ENCODE measurements at regions not wholly inside any gene's neighbourhood (a gene's known extent, or its start where the extent isn't known, plus 50 kb on each side); places are given as distances from the start of the nearest gene placed in this dataset.
"Not testable (repeated sequence)": the region's sequence is repeated elsewhere in the genome, so short reads cannot be mapped to it uniquely, and the experiment has no call there.

- DNase-seq (ENCODE audit: low read depth, low spot score), result no peak
Measured at GRCh38 chr18:1663879-1664705, 759.4 kb downstream of the ADCYAP1 start.

GRCh38 chr18:1665079-1665478, 760.4 kb downstream of the ADCYAP1 start:
- no peak for DNase-seq (ENCODE audit: low read depth, low spot score)

- DNase-seq (ENCODE audit: low read depth, low spot score), result no peak
Measured at GRCh38 chr18:1668279-1668678, 763.6 kb downstream of the ADCYAP1 start.

- not testable (repeated sequence) for DNase-seq (ENCODE audit: low read depth, low spot score)
Measured at GRCh38 chr18:1671710-1672109, 767.0 kb downstream of the ADCYAP1 start.

GRCh38 chr18:1676387-1676786, 771.7 kb downstream of the ADCYAP1 start:
- no peak for DNase-seq (ENCODE audit: low read depth, low spot score)

- no peak for DNase-seq (ENCODE audit: low read depth, low spot score)
Measured at GRCh38 chr18:1680108-1680507, 775.4 kb downstream of the ADCYAP1 start.

- DNase-seq (ENCODE audit: low read depth, low spot score), result no peak
Measured at GRCh38 chr18:1691863-1692262, 787.2 kb downstream of the ADCYAP1 start.

DNA sequence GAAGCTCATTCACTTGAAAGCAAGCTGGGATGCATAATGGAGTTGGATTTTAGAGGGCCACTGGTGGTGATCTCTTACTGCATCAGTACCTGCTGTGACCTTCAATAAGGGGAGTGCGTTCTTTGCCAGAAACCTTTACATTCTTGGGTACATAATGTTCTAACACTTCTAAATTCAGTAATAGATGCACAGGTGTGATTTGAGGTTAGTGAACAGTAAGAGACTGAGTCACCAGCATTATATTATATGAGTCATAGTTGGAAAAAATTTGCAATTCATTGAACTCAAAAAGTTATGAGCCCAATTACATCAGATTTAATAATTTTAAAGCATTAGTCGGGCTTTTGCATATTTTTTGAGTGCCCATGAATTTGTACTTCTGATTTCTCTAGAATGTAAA, 803.3 kb downstream of the ADCYAP1 start:
- no peak for DNase-seq (ENCODE audit: low read depth, low spot score)

- no peak for DNase-seq (ENCODE audit: low read depth, low spot score)
Measured at GRCh38 chr18:1710114-1710513, 805.4 kb downstream of the ADCYAP1 start.

GRCh38 chr18:1732143-1732542, 827.5 kb downstream of the ADCYAP1 start:
- DNase-seq (ENCODE audit: low read depth, low spot score), result no peak

- no peak for DNase-seq (ENCODE audit: low read depth, low spot score)
Measured at GRCh38 chr18:1746131-1746530, 825.2 kb downstream of the METTL4 start.

DNA sequence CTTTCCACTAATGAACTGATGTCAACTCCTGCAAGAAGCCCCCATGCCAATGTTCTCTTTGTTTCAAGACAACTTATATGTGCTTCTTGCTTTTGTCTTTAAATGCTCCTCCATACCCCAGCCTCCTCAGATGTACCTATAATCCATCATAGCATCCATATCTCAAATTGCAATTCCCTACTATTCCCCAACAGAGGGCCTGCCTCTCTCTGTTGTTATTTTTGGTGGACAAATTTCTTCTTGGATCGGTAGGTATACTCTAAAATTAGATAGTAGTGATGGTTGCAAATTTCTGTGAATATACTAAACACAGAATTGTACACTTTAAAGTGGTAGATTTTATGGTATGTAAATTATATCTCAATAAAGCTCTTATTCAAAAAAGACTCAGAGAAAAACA, 820.1 kb downstream of the METTL4 start:
- no peak for DNase-seq (ENCODE audit: low read depth, low spot score)

DNA sequence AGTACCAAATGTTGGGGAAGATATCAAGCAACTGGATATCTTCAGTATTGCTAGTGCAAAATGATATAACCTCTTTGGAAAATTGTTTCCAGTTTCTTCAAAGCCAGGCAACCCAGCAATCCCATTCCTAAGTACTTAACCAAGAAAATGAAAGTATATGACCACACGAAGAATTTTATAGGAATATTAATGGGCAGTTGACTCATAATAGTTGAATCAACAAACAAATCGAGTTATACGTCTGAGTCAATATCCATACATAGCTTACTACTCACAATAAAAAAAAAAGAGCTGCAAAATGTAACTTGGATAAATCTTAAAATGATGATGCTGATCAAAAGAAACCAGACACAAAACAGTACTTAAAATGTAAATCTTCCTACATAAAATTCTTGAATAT, 810.4 kb downstream of the METTL4 start:
- no peak for DNase-seq (ENCODE audit: low read depth, low spot score)

- DNase-seq (ENCODE audit: low read depth, low spot score), result no peak
Measured at GRCh38 chr18:1774261-1774660, 797.0 kb downstream of the METTL4 start.

GRCh38 chr18:1777843-1778242, 793.5 kb downstream of the METTL4 start:
- DNase-seq (ENCODE audit: low read depth, low spot score), result no peak

DNA sequence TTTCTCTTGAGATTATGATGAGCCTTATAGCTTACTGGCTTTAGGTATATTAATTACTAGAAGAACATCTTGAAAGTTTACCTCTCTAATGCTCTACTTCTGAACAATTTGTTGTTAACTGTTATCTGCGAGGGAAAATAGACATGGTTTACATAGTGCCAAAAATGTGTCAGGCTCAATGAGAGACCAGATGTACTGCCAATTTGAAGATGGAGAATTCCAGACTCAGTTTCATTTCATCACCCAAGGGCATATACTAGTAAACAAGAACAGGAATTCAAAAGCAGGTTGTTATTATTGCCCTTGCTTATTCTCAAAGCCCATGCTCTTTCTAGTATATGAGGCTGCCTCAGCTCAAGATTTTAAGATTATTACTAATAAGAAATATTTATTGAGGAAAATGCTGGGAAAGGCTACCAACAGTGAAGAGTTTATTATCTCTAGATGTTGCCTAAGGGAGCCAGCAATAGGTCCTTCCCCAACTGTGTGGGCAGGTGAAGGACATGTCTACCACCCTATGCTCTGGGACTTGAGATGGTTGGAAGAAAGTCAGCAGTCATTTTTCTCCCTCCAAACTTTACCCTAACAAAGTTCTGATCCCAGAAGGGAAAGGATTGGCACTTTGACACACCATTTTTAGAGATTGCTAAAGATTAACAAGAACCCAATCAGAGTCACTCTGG, 792.7 kb downstream of the METTL4 start:
- no peak for DNase-seq (ENCODE audit: low read depth, low spot score)

GRCh38 chr18:1779587-1779986, 791.7 kb downstream of the METTL4 start:
- no peak for DNase-seq (ENCODE audit: low read depth, low spot score)

DNA sequence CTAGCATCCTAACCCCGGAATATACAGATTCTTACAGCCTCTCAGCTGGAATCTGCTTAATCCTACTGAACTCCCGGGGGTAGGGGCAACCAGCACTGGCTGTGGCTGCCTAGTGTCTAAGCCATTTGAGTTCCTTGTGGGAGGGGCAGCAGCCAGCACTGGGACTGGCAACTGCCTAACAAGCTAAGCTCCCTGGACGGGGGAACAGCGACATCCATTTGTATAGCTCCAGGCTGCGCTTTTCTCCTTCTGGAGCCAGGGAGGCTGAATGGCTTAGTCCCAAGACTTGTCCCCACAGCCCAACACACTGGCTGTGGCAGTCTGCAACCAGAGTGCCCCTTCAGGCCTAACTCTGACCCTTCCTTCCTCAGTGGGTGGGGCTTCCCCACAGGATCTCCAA, 787.2 kb downstream of the METTL4 start:
- DNase-seq (ENCODE audit: low read depth, low spot score), result no peak

DNA sequence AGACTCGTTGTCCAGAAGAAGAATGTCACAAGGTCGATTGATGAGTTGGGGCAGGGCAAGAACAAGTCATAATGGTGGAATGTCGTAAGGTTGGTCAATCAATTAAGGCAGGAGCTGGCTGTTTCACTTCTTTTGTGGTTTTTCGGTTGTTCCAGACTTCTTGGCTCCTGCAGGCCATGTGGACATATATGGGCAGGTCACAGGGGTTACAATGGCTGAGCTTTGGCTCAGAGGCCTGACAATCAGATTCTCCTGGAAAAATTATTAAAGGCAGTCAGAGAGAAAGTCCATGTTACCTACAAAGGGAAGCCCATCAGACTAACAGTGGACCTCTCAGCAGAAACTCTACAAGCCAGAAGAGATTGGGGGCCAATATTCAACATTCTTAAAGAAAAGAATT, 785.3 kb downstream of the METTL4 start:
- not testable (repeated sequence) for DNase-seq (ENCODE audit: low read depth, low spot score)

DNA sequence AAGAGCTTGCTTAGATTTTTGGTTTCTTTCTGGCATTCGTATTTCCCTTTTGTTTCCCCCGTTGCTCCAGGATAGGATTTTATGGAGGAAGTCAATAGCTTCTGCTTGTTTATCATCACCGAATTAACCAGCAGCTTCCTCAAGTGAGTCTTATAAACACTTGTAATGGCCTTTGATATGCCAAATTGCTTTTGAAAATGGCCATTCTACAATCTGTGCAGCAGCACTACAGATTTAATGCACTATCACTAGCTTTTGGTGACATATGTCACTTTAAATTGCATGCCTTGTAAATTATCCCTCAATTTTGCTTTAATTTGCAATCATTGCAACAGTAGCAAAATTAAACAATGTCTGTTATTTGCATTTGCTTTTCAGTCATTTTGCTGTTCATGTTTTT, 774.7 kb downstream of the METTL4 start:
- no peak for DNase-seq (ENCODE audit: low read depth, low spot score)

- DNase-seq (ENCODE audit: low read depth, low spot score), result no peak
Measured at GRCh38 chr18:1797235-1797634, 774.1 kb downstream of the METTL4 start.

DNA sequence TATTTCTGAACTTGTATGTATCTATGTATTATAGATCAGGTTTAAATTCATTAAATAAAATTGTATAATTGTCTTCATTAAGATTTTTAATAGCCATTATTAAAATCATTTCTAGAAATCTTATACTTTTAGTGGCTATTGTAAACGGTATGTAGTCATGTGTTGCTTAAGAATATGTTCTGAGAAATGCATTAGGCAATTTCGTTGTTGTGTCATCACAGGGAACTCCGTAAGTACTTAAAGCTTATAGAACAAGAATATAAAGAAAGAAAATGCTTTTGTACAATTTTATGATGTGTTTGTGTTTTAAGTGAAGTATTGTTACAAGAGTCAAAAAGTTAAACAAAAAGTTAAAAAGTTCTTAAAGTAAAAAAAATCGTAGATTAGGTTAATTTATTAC, 765.8 kb downstream of the METTL4 start:
- DNase-seq (ENCODE audit: low read depth, low spot score), result no peak

All from activated CD4-positive, CD25-positive, alpha-beta regulatory T cell treated with anti-CD3 and anti-CD28 coated beads, Interleukin-2, amount 50 U/mL, for 16 hours (primary cell).